GM23338 (cell line): ENCODE measurements at regions not wholly inside any gene's neighbourhood (a gene's known extent, or its start where the extent isn't known, plus 50 kb on each side); places are given as distances from the start of the nearest gene placed in this dataset.

ENCODE experiments used
- CTCF ChIP-seq, 2 experiments: fragments of 200-600 bp in 1 of 2; sonication (generic) in 1 of 2; conservative IDR thresholded peaks; 2 replicates each; pipeline versions ENCODE4 v1.5.1 to v1.6.1; 2016 to 2017; ENCODE audit warnings: antibody characterized with exemption in 2 of 2, low read depth in 2 of 2, mild to moderate bottlenecking in 2 of 2, moderate library complexity in 1 of 2
- EZH2 ChIP-seq: fragments of 200-600 bp; sonication (generic); IDR thresholded peaks from one replicate; pipeline ENCODE4 v1.8.0; 2017; ENCODE audit warnings: antibody characterized with exemption, mild to moderate bottlenecking, low read depth; ENCODE audit not compliant: unreplicated experiment
- POLR2AphosphoS5 ChIP-seq: IDR thresholded peaks from 2 replicates; pipeline ENCODE4 v1.6.1; 2016; ENCODE audit warnings: antibody characterized with exemption, low read depth

DNA sequence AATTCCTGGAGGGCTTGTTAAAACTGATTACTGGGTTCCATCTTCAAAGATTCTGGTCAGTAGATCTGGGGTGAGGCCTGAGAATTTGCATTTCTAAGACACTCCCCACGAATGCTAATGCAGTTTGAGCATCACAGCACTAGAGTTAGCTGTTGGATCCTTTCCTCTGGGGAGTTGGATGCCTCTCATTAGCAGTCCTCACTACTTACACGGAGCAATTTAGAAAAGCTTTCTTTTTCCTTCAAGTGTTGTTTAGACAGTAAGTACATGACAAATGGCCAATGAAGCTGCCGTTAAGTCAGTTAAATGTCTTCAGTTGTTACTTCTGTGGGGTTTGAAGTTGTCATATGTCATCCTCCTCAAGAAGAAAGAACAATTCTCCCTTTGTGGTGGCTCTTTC, 74.9 kb upstream of the HMHB1 start:
- no peak for TF ChIP-seq POLR2AphosphoS5
- TF ChIP-seq CTCF (conservative IDR thresholded peaks at IDR 0.05; ENCODE audit: low read depth in 2 of 2): no peak
- TF ChIP-seq EZH2: no peak
